HTR-8/SVneo (cell line): ENCODE measurements at regions not wholly inside any gene's neighbourhood (a gene's known extent, or its start where the extent isn't known, plus 50 kb on each side); places are given as distances from the start of the nearest gene placed in this dataset.
"Not testable (repeated sequence)": the region's sequence is repeated elsewhere in the genome, so short reads cannot be mapped to it uniquely, and the experiment has no call there.

ENCODE experiments used
- DNase-seq: peaks from one replicate; pipeline ENCODE4 v3.0.0; 2011; ENCODE audit warnings: low spot score, mixed read lengths; ENCODE audit not compliant: insufficient read length
- FAIRE-seq: peaks from 2 replicates; lab custom pipeline; 2011; peaks lifted over from hg19 to GRCh38; lab: Jason Lieb, UNC

DNA sequence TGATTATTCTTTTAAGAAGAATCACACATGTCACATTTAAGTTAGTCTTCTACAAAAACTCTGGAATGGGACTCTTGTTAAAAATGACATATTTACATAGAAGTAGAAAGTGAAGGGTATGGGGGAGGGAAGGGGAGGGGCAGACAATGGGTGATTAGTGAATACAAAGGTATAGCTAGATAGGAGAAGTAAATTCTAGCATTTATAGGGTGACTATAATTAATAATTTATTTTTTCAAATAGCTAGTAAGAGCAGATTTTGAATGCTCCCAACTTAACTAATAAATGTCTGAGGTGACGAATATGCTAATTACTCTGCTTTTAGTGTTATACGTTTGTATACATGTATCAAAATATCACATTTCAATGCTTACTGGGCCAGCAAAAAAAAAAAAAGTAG is 59.4 kb downstream of the BLTP3B start:
- DNase-seq (no peak), FAIRE-seq (no peak)

- not testable (repeated sequence) for FAIRE-seq, DNase-seq
These were observed 63.9 kb downstream of the BLTP3B start for GRCh38 chr12:100078777-100079176.

- FAIRE-seq (no peak), DNase-seq (no peak)
These were observed 65.3 kb downstream of the BLTP3B start for GRCh38 chr12:100077367-100077766.

DNA sequence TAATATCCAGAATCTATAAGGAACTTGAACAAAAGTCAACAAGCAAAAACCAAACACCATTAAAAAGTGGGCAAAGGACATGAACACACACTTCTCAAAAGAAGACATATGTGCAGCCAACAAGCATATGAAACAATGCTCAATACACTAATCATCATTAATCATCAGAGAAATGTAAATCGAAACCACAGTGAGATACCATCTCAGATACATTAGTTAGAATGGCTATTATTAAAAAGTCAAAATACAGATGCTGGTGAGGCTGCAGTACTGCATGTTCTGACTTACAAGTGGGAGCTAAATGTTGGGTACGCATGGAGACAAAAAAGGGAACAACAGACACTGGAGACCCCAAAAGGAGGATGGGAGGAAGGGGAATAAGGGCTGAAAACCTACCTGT is 67.1 kb downstream of the BLTP3B start:
- FAIRE-seq (no peak), DNase-seq (no peak)

DNA sequence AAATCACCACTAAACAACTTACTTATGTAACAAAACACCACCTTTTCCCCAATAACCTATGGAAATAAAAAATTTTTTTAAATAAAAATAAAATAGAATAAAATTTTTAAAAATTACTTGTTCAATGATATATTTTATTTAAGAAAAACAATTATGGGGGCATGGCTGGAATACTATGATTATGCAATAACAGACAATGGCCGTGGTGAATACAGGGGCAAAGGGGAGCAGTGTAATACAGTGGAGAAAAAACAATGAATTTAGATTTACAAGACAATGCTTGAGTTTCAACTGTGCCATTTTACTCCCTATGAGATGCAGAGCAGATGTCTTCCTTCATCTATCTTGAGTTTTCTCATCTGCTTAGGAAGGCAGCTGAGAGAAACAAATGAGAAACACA is 72.9 kb downstream of the BLTP3B start:
- no peak for FAIRE-seq
- no peak for DNase-seq

DNA sequence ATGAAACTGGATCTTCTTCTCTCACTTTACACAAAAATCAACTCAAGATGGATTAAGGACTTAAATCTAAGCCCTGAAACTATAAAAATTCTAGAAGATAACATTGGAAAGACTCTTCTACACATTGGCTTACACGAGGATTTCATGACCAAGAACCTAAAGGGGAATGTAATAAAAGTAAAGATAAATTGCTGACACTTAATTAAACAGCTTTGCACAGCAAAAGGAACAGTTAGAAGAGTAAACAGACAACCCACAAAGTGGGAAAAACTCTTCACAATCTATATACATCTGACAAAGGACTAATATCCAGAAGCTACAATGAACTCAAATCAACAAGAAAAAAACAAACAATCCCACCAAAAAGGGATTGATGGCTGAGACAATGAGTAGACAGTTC is 74.4 kb downstream of the BLTP3B start:
- DNase-seq = no peak
- FAIRE-seq = no peak

DNA sequence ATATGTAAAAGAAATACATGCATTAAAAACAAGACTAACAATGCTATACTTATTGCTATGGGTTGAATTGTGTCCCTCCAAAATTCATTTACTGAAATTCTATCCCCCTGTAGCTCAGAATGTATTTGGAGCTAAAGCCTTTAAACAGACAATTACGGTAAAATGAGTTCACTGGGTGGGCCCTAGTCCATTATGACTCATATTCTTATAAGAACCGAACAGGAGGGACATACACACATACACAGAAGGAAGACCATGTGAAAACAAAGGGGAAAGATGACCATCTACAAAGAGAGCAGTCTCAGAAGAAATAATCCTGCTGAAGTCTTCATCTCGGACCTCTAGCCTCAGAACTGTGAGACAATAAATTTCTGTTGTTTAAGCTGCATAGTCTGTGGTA is 77.1 kb upstream of the ANKS1B start:
- FAIRE-seq (no peak), DNase-seq (no peak)

DNA sequence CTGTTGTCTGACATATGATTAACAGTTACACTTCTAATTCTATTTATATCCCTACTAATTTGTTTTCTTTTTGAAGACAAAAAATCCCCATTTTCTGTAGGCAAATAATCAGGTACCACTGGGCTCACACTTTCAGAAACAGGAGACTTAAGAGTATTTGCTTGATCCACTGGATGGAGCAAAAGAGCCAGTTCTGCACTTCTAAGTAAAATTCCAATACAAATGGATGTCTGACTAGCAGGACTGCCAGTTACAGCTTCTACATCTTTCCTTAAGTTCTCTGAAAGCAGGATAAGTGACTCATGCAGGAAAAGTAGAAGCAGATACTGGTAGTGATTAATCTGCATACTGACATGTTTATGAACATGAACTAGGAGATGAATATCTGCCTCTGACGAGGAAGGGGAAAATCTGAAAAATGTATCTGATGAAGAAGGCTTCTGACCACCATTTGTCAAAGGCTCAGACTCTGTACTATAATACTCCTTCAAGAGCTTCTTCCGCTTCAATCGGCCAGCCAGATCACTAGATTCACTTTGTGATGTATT is 73.8 kb upstream of the ANKS1B start:
- DNase-seq = peak; percentile 85
- FAIRE-seq = no peak

DNA sequence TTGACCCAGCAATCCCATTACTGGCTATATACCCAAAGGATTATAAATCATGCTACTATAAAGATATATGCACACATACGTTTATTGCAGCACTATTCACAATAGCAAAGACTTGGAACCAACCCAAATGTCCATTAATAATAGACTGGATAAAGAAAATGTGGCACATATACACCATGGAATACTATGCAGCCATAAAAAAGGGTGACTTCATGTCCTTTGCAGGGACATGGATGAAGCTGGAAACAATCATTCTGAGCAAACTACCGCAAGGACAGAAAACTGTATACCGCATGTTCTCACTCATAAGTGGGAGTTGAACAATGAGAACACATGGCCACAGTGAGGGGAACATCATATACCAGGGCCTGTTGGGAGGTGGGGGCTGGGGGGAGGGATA is 61.5 kb upstream of the ANKS1B start:
- DNase-seq, FAIRE-seq: not testable (repeated sequence)

- FAIRE-seq = no peak
- no peak for DNase-seq
These were observed 59.5 kb upstream of the ANKS1B start for GRCh38 chr12:100044266-100044665.

DNA sequence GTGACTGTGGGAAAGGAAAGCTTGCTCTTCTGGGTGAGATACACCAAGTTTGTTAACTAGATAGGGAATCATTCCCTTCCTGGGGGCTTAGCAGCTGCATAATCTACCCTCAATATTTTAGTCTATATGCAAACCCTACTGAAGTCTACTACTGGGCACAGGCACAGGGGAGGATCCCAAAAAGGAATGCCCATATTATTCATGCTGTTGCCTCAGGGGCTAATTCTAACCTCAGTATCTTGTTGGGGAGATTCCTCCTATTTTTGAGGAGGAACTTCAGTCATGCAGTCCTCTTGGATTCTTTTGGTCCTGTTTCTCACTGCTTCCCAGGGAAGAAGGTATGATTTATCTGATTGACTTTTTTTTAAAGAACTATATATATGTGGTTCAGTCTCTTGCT is 58.9 kb upstream of the ANKS1B start:
- FAIRE-seq (no peak), DNase-seq (no peak)
